ENCODE measurements at regions not wholly inside any gene's neighbourhood (a gene's known extent, or its start where the extent isn't known, plus 50 kb on each side); places are given as distances from the start of the nearest gene placed in this dataset.

DNA sequence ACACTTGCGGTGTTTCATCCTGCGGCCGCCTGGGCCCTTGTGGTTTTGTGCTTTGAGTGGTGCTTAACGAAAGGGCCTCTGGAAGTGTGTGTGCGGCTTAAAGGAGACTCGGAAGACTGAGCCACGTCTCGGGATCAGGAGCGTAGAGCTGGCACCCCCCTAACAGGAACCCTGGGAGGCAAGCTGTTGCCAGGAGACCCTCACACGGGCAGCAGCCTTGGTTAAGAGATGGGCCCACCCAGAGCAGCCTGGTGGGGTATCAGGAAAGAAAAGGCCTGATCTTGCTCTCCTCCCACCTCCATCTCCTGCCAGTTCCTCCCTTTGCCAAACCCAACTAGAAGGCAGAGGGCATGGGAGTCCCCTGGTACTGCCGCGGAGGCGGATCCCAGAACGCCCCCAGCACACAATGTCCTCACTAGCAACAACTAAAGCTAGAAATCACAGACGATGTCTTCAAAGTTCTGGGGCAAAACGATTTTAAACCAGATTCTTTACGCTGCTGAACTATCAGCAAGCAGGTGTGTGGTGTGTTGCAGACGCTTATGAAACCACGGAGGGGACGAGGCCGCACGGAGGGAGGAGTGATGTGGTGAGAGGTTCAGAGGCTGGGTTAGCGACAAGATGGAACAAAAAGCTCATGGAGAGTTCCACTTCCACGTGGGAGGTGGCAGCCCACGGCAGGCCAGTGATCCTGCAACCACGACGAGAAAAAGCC, 67.0 kb upstream of the INPP5A start:
- DNase-seq (ENCODE audit: low spot score) = peak; percentile 3

More for the DNA sequence above, 67.0 kb upstream of the INPP5A start:
- Mint-ChIP-seq H3K27me3 (ENCODE audit: low read depth) (no peaks in the 10 kb centered on the region; the same call in 1 of the 2 replicates), H3K27ac (no peak overlapping the region), H3K4me1 (peaks cover 5% of the 10 kb centered on the region), H3K9me3 (peaks cover 6% of the 10 kb centered on the region), H3K4me3 (no peak overlapping the region), H3K36me3 (no peaks in the 10 kb centered on the region)
- POLR2A ChIA-PET = no interaction called here
- no peak for ATAC-seq
- TF ChIP-seq, protein P1, sequence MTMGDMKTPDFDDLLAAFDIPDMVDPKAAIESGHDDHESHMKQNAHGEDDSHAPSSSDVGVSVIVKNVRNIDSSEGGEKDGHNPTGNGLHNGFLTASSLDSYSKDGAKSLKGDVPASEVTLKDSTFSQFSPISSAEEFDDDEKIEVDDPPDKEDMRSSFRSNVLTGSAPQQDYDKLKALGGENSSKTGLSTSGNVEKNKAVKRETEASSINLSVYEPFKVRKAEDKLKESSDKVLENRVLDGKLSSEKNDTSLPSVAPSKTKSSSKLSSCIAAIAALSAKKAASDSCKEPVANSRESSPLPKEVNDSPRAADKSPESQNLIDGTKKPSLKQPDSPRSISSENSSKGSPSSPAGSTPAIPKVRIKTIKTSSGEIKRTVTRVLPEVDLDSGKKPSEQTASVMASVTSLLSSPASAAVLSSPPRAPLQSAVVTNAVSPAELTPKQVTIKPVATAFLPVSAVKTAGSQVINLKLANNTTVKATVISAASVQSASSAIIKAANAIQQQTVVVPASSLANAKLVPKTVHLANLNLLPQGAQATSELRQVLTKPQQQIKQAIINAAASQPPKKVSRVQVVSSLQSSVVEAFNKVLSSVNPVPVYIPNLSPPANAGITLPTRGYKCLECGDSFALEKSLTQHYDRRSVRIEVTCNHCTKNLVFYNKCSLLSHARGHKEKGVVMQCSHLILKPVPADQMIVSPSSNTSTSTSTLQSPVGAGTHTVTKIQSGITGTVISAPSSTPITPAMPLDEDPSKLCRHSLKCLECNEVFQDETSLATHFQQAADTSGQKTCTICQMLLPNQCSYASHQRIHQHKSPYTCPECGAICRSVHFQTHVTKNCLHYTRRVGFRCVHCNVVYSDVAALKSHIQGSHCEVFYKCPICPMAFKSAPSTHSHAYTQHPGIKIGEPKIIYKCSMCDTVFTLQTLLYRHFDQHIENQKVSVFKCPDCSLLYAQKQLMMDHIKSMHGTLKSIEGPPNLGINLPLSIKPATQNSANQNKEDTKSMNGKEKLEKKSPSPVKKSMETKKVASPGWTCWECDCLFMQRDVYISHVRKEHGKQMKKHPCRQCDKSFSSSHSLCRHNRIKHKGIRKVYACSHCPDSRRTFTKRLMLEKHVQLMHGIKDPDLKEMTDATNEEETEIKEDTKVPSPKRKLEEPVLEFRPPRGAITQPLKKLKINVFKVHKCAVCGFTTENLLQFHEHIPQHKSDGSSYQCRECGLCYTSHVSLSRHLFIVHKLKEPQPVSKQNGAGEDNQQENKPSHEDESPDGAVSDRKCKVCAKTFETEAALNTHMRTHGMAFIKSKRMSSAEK (CRISPR knock-in tag; IDR thresholded peaks at IDR 0.05; ENCODE audit: borderline replicate concordance) = no peak
- no peak for TF ChIP-seq CTCF (IDR thresholded peaks at IDR 0.05)
- TF ChIP-seq MXD4 (CRISPR knock-in tag; IDR thresholded peaks at IDR 0.05; ENCODE audit: borderline replicate concordance) = no peak
- TF ChIP-seq, protein P2, sequence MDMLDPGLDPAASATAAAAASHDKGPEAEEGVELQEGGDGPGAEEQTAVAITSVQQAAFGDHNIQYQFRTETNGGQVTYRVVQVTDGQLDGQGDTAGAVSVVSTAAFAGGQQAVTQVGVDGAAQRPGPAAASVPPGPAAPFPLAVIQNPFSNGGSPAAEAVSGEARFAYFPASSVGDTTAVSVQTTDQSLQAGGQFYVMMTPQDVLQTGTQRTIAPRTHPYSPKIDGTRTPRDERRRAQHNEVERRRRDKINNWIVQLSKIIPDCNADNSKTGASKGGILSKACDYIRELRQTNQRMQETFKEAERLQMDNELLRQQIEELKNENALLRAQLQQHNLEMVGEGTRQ (CRISPR knock-in tag; IDR thresholded peaks at IDR 0.05) = no peak
- TF ChIP-seq GTF2I (CRISPR knock-in tag; conservative IDR thresholded peaks at IDR 0.05) = no peak
- TF ChIP-seq ESRRA (CRISPR knock-in tag; IDR thresholded peaks at IDR 0.05; ENCODE audit: borderline replicate concordance) = no peak
- no peak for TF ChIP-seq AFF4 (CRISPR knock-in tag; IDR thresholded peaks at IDR 0.05; ENCODE audit: borderline replicate concordance)
- no peak for TF ChIP-seq FOXK1 (CRISPR knock-in tag; IDR thresholded peaks at IDR 0.05)
- no peak for TF ChIP-seq MYBL2 (CRISPR knock-in tag; IDR thresholded peaks at IDR 0.05)
- TF ChIP-seq SMAD3 (CRISPR knock-in tag; IDR thresholded peaks at IDR 0.05; ENCODE audit: borderline replicate concordance) = no peak
- TF ChIP-seq, protein P3, sequence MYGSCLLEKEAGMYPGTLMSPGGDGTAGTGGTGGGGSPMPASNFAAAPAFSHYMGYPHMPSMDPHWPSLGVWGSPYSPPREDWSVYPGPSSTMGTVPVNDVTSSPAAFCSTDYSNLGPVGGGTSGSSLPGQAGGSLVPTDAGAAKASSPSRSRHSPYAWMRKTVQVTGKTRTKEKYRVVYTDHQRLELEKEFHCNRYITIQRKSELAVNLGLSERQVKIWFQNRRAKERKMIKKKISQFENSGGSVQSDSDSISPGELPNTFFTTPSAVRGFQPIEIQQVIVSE (CRISPR knock-in tag; IDR thresholded peaks at IDR 0.05; ENCODE audit: borderline replicate concordance) = no peak
- TF ChIP-seq, protein P4, sequence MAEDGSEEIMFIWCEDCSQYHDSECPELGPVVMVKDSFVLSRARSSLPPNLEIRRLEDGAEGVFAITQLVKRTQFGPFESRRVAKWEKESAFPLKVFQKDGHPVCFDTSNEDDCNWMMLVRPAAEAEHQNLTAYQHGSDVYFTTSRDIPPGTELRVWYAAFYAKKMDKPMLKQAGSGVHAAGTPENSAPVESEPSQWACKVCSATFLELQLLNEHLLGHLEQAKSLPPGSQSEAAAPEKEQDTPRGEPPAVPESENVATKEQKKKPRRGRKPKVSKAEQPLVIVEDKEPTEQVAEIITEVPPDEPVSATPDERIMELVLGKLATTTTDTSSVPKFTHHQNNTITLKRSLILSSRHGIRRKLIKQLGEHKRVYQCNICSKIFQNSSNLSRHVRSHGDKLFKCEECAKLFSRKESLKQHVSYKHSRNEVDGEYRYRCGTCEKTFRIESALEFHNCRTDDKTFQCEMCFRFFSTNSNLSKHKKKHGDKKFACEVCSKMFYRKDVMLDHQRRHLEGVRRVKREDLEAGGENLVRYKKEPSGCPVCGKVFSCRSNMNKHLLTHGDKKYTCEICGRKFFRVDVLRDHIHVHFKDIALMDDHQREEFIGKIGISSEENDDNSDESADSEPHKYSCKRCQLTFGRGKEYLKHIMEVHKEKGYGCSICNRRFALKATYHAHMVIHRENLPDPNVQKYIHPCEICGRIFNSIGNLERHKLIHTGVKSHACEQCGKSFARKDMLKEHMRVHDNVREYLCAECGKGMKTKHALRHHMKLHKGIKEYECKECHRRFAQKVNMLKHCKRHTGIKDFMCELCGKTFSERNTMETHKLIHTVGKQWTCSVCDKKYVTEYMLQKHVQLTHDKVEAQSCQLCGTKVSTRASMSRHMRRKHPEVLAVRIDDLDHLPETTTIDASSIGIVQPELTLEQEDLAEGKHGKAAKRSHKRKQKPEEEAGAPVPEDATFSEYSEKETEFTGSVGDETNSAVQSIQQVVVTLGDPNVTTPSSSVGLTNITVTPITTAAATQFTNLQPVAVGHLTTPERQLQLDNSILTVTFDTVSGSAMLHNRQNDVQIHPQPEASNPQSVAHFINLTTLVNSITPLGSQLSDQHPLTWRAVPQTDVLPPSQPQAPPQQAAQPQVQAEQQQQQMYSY (CRISPR knock-in tag; IDR thresholded peaks at IDR 0.05) = no peak
- CTCF ChIA-PET = interaction anchor here (0.8 to 1.3 kb wide), 2 partner anchors 9 kb away, joined by 4 to 5 read pairs; no protein-coding TSS in a partner anchor

All from WTC11 (cell line).